Cardiac muscle cell (in vitro differentiated cells and primary cell): ENCODE measurements at regions not wholly inside any gene's neighbourhood (a gene's known extent, or its start where the extent isn't known, plus 50 kb on each side); places are given as distances from the start of the nearest gene placed in this dataset.

Source experiments
- DNase-seq, 2 donors: peaks; one replicate each; pipeline versions ENCODE4 v3.0.0 to v3.0.0-alpha.2; 2010 to 2017; ENCODE audit warnings: low read depth in 1 of 2, low spot score in 1 of 2
- H3K27ac ChIP-seq: fragments of 200-600 bp; sonication (generic); 2 replicates; pipeline ENCODE4 v1.5.1; 2016
- H3K27me3 ChIP-seq: fragments of 200-600 bp; sonication (generic); 2 replicates; pipeline ENCODE4 v1.6.0; 2016; ENCODE audit warnings: control low read depth
- H3K36me3 ChIP-seq: fragments of 200-600 bp; sonication (generic); 2 replicates; pipeline ENCODE4 v1.5.1; 2016; ENCODE audit warnings: control low read depth
- H3K4me1 ChIP-seq: fragments of 200-600 bp; sonication (generic); 2 replicates; pipeline ENCODE4 v1.8.1; 2017; ENCODE audit warnings: low read depth, mild to moderate bottlenecking, mixed run types
- H3K4me3 ChIP-seq: fragments of 200-600 bp; sonication (generic); 2 replicates; pipeline ENCODE4 v1.5.1; 2016; ENCODE audit warnings: mild to moderate bottlenecking
- H3K9me3 ChIP-seq: fragments of 200-600 bp; sonication (generic); 2 replicates; pipeline ENCODE4 v1.5.1; 2017; ENCODE audit warnings: low read depth, mild to moderate bottlenecking, control low read depth
- TF ChIP-seq, protein P1 (sequence below): IDR thresholded peaks from 2 replicates; pipeline ENCODE4 v1.5.1; 2012; ENCODE audit warnings: low read depth, mild to moderate bottlenecking, low read length

DNA sequence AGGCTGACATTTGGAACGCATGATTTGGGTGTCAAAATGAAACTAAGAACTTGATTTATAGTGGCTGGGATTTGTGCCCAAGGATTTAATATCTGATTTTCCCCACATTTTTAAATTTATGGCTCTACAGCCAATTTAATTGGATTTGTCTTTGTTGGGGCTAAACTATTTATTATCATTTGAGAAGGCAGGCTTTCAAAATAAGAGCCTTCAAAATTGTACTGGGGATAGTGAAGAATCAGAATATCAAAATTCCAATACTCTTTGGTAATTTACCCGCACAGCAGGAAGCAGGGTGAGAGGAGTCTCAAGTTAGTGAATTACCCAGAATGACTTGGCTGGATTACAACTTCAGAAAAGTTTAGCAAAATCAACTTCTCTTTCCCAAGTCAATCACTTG, 278.1 kb downstream of the LRATD1 start:
- no peak for DNase-seq
- Histone ChIP-seq H3K4me1 (no peaks in the 10 kb centered on the region), H3K4me3 (no peak overlapping the region)

DNA sequence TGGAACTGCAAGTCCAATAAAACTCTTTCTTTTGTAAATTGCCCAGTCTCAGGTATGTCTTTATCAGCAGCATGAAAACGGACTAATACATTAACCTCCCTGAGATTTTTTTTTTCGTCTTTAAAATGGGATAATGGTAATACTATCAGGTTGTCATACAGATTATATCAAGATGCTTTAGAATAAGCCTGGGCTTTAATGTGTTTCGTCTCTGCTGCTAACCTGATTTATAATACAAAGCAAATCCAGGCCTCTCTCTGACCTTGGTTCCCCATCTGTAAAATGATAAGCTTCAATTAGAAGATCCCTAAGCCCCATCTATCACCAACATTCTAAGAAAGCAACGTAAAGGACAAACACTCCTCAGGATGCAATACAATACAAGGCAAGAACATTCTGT, 283.5 kb downstream of the LRATD1 start:
- TF ChIP-seq, protein P1, sequence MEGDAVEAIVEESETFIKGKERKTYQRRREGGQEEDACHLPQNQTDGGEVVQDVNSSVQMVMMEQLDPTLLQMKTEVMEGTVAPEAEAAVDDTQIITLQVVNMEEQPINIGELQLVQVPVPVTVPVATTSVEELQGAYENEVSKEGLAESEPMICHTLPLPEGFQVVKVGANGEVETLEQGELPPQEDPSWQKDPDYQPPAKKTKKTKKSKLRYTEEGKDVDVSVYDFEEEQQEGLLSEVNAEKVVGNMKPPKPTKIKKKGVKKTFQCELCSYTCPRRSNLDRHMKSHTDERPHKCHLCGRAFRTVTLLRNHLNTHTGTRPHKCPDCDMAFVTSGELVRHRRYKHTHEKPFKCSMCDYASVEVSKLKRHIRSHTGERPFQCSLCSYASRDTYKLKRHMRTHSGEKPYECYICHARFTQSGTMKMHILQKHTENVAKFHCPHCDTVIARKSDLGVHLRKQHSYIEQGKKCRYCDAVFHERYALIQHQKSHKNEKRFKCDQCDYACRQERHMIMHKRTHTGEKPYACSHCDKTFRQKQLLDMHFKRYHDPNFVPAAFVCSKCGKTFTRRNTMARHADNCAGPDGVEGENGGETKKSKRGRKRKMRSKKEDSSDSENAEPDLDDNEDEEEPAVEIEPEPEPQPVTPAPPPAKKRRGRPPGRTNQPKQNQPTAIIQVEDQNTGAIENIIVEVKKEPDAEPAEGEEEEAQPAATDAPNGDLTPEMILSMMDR: no peak
- no peak for DNase-seq
- Histone ChIP-seq H3K36me3 (no peaks in the 10 kb centered on the region), H3K9me3 (no peaks in the 10 kb centered on the region), H3K27me3 (no peaks in the 10 kb centered on the region), H3K4me3 (no peak overlapping the region), H3K4me1 (no peaks in the 10 kb centered on the region), H3K27ac (no peak overlapping the region)

More for the DNA sequence above, 278.1 kb downstream of the LRATD1 start:
- no peaks in the 10 kb centered on the region for H3K36me3 ChIP-seq
- TF ChIP-seq, protein P1: no peak
- no peaks in the 10 kb centered on the region for H3K27me3 ChIP-seq
- H3K27ac ChIP-seq: no peak overlapping the region
- H3K9me3 ChIP-seq: no peaks in the 10 kb centered on the region

DNA sequence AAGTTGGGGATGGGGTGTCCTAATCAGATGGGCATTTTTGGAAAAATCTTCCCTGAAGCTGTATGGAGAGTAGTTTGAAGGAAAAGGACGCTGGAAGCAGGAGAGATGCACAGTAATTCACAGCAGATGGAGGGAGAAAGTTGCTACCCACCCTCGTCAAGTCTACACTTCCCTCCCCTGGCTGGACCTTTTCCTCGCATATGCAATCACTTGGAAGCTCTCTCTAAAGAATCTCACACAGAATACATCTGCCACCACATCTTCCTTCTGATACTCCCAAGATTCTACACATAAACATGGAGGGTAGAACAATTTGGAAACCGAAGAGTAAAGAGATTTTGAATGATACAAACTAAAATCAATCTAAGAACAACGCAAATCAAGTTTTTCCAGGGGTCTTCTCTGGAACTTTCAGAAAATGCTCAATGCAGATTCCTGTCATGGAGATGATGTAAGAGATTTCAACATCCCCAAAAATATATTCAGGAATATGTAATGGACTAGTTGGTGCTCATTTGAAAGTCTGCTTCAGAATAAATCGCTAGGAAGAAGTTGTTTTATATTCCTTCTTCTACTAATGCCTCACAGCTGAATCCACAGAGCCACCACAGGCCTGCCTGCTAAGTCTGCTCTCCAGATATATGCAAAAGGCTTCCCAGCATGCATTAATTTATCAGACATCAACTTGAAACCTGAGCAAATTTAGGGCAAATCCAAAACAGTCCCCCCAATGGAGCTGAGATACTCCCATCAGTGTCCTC, 291.5 kb downstream of the LRATD1 start:
- Histone ChIP-seq H3K4me1 (no peaks in the 10 kb centered on the region), H3K27me3 (no peaks in the 10 kb centered on the region), H3K36me3 (no peaks in the 10 kb centered on the region), H3K27ac (no peak overlapping the region), H3K4me3 (no peak overlapping the region), H3K9me3 (no peaks in the 10 kb centered on the region)
- TF ChIP-seq, protein P1: no peak
- no peak for DNase-seq

DNA sequence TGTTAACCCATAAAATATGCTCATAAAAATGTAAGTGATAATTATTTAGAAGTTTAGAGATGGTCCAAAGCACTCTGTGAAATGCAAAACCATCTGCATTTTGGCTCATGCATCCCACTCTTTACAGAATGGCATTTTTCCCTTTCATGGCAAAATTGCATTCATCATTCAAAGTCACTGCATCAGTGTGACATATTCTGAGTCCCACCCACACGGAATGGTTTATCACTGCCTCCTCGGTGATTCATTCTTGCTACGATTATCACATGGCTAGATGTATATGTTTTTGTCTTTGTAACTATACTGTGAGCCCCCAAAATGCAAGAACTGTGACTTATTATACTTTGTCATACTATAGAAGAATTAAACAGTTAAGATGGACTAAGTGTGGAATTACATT, 293.0 kb downstream of the LRATD1 start:
- DNase-seq: no peak
- H3K4me1 ChIP-seq: no peaks in the 10 kb centered on the region
- no peaks in the 10 kb centered on the region for H3K36me3 ChIP-seq
- H3K4me3 ChIP-seq: no peak overlapping the region
- no peak overlapping the region for H3K27ac ChIP-seq
- H3K9me3 ChIP-seq: no peaks in the 10 kb centered on the region
- TF ChIP-seq, protein P1: no peak
- no peaks in the 10 kb centered on the region for H3K27me3 ChIP-seq

DNA sequence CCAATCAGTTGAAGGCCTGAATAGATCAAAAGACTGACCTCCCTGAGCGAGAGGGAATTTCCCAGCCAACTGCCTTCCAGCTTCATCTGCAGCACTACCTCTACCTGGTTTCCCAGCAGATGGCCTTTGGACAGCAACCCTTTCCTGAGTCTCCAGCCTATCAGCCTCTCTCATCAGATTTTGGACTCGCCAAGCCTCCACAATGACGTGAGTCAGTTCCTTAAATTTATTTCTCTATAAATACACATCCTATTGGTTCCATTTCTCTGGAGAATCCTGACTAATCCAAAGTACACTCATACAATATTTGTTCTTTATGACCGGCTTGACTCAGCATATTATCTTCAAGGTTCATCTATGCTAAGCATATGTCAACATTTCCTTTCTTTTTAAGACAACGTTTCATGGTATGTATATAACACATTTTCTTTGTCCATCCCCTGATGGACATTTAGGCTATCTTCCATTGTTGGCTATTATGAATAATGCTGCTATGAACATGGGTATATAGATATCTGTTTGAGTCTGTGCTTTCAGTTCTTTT, 294.6 kb downstream of the LRATD1 start:
- no peaks in the 10 kb centered on the region for H3K36me3 ChIP-seq
- TF ChIP-seq, protein P1: no peak
- no peak overlapping the region for H3K27ac ChIP-seq
- DNase-seq: no peak
- H3K4me3 ChIP-seq: no peak overlapping the region
- no peaks in the 10 kb centered on the region for H3K27me3 ChIP-seq
- H3K9me3 ChIP-seq: no peaks in the 10 kb centered on the region
- no peaks in the 10 kb centered on the region for H3K4me1 ChIP-seq
